ENCODE measurements at regions not wholly inside any gene's neighbourhood (a gene's known extent, or its start where the extent isn't known, plus 50 kb on each side); places are given as distances from the start of the nearest gene placed in this dataset.
"Not testable (repeated sequence)": the region's sequence is repeated elsewhere in the genome, so short reads cannot be mapped to it uniquely, and the experiment has no call there.

DNA sequence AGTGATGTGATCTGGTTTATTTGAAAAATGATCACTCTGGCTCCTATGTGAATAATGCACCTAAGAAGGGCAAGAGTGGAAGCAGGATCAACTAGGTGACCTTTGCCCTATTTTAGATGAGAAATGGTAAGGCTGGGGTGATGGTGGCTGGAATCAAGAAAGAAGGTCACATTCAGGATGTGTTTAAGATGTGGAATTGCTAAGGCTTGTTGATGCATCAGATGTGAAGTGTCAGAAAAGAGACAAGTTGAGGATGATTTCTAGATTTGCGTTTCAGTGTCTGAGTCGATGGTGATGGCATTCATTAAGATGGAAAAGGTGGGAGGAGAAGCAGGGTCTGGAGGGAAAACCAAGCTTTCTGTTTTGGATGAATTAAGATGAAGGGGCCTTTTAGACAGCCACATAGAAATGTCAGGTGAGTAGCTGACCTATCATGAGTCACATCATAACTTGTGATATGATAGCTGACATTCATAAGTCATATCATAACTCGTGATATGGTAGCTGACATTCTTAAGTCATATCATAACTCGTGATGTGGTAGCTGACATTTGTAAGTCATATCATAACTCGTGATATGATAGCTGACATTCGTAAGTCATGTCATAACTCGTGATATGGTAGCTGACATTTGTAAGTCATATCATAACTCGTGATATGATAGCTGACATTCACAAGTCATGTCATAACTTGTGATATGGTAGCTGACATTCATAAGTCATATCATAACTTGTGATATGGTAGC, 101.2 kb upstream of the SEC11C start:
- DNase-seq (ENCODE audit: low read depth in 2 of 2) = no peak

DNA sequence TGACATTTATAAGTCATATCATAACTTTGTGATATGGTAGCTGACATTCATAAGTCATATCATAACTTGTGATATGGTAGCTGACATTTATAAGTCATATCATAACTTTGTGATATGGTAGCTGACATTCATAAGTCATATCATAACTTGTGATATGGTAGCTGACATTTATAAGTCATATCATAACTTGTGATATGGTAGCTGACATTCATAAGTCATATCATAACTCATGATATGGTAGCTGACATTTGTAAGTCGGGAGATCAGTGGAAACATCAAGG, 100.7 kb upstream of the SEC11C start:
- DNase-seq (ENCODE audit: low read depth in 2 of 2) = not testable (repeated sequence)

DNA sequence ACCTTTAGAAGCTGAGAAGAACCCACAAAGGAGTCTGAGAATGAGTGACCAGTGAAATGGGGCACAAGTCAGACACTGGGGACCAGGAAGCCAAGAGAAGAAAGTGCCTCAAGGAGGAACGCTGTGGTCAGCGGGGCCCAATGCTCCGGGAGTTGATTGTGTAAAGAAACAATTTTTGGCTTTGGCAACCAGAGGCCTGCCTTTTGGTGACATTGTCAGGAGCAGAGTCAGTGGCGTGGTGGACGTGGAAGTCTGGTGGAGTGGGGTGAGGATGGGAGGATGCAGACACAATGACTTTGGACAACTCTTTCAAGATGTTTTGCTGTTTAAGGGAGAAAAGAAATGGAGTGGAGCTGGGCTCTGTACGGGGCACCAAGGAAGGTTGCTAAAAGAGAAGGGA, 100.2 kb upstream of the SEC11C start:
- no peak for DNase-seq (ENCODE audit: low read depth in 2 of 2)

DNA sequence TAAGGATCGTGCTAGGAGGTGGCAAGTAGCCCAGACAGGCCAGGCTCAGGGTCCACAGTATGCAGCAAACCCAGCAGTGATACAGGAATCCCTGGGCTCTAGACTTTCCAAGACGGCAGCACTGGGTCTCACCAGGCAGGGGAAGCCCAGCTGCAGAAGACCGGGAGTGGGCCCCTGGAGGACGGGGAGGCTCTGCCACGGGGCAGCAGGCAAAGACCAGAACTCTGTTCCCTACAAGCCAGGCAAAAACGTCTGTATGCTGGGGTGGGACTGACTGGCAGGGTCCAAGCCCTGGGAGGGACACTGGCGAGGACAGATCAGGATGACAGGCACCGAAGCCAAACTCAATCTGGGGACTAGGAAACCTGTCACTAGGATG, 98.9 kb upstream of the SEC11C start:
- no peak for DNase-seq (ENCODE audit: low read depth in 2 of 2)

DNA sequence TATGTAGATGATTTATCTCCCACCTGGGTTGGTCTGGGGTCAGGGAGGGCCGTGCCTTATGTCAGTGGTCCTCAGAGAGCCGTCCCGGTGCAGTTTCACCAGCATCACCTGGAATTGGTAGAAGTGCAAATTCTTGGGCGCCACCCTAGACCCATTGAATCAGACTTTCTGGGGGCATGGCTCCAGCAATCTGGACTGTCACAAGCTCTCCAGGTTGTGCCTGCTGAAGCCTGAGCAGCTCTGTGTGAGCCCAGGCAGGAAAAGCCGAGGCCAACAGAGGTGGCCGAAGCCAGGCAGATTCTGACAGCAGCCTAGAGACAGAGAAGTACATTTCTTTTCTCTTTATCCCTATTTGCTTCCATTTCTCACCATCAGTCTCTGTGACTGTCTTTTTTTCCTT, 98.4 kb upstream of the SEC11C start:
- DNase-seq (ENCODE audit: low read depth in 2 of 2) = no peak

DNA sequence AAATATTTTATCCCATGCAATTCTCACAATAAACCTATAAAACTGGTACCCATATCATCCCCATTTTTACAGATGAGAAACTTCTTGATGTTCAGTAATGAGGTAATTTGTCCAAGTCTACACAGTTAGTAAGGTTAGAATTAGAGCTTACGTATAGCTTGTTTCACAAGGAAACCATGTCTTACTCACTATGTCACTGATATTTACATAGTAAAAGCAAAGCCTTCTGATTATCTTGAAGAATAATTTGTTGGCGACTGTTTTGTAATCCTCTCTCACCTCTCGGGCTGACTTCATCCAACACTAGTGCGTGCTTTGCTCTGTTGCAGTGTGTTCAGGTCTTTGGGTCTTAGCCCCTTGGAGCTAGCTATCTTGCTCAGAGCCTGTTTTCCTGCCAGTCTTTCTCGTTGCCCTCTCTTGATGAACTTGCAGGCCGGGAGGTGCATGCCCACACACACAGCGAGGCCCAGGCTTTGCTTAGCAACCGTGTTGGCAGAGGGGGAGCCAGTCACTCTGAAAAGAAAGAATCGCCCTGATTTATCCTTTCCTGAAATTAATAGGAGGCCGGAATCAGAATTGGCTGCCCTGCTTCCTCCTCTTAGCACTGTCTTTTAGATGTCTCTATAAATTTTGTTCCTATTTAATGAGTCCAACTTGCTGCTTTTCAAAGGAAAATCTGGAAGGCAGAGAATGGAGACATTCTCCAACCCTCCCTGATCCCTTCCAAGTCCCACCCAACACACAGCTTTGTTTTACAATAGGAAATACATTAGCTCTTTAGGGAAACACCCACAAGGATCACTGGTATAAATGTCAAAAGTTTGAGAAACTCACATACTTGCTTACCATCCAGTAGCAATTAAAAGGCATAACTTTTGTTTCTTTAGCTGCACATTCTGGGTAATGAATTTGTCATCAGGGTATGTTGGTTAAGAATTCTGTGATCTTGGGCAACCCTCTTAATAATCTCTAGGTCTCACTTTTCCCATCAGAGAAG, 97.6 kb upstream of the SEC11C start:
- no peak for DNase-seq (ENCODE audit: low read depth in 2 of 2)

DNA sequence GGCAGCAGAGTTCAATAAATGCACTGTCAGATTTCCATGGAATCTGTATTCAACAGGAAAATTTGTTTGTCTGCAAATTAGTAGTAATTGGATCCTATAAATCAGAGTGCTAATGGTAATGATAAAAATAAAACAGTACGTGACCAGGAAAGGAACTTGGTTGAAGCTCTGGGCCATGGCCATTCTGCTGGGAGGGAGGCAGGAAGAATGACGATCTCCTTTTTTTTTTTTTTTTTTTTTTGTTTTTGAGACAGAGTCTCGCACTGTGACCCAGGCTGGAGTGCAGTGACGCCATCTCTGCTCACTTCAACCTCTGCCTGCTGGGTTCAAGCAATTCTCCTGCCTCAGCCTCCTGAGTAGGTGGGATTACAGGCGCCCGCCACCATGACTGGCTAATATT, 94.8 kb upstream of the SEC11C start:
- DNase-seq (ENCODE audit: low read depth in 2 of 2) = no peak

DNA sequence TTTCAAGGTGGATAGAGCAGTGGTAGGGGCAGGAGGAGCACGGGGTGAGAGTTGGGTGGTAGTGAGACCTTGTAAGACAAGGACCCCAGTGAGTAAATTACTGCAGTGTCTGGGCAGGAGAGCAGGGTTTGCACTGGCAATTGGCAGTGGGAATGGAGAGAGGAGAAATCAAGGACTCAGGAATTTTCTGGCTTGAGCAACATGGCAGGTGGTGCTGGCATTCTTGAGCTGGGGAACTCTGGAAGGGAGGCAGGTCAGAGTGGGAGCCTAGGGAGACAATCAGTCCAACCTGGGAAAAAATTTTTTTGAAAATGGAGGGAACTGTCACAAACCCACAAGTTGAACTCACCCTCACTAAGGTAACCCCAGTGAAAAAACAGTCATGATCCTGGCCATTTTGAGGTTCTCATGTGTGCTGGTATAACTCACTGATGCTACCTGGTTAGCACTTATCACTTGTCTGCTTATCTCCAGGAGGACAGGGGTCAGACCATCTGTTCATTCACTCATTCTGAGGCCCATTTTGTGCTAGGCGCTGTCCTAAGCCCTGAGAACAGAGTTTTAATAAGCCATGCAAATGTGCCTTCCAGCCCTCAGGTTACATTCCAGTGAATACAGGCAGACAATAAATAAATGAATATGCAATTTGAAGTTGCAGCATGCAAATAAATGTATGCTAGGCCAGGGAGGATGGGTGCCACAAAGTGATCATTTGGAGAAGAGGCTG, 92.2 kb upstream of the SEC11C start:
- DNase-seq (ENCODE audit: low read depth in 2 of 2) = no peak

DNA sequence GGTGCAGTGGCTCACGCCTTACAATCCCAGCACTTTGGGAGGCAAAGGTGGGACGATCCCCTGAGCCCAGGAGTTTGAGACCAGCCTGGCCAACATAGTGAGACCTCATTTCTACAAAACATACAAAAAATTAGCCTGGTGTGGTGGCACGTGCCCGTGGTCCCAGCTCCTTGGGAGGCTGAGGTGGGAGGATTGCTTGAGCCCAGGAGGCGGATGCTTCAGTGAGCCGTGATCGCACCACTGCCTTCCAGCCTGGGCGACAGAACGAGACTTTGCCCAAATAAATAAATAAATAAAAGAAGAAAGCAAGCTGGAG, 91.7 kb upstream of the SEC11C start:
- no peak for DNase-seq (ENCODE audit: low read depth in 2 of 2)

DNA sequence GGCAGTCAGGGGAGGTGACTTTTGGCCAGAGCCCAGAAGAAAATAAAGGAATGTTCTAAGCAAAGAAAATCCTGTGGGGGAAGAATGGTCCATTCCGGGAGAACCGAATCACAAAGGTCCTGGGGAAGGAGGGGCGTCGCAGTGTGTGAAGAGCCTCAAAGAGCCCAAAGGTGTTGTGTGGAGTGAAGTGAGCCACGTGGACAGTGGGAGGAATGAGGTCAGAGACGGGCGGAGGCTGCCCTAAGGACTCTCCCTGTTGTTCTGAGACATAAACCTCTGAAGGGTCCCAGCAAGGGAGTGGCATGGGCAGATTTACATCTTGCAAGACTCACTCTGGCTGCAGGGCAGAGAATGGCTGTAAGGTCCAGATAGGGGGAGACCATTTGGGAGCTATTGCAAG, 91.3 kb upstream of the SEC11C start:
- no peak for DNase-seq (ENCODE audit: low read depth in 2 of 2)

DNA sequence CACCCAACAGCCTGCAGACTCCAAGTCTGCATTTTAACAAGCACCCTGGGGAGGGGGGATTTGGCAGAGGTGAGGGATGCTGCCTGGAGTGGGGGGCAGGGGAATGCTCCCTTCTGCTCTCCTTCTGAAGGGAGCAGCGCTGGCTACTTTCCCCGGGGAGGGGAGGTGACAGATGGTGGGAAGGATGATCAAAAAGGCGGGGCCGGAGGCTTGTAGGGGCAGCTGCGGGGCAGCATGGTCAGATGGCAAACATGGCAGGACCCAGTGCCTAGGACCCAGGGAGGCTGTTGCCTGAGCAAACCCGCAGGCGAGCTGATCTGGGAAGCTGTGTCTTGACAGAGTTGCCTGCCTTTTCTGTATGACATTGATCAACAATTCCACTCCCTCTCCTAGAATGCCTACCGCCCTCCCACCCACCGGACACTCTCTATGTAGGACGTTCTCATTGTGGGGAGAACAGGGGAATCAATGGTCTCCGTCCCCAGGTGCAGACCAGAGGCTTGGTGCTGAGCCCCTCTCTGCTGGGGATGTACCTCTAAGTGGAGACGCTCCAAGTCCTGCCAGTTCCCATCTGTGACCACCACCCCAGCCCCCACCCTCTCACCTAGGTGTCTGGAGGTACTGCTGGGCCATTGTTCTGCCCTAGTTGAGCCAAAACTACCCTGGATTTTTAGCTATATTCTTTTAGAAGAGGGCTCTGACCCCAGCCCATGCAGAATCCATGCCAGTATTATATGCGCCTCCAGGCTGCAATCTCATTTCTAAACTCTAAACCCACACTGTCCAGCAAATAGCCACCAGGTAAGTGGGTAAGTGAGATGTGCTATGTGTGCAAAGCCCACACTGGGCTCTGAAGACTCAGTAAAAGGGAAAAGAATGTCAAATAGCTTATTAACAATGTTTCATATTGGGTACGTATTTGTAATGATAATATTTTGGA, 89.7 kb upstream of the SEC11C start:
- DNase-seq (ENCODE audit: low read depth in 2 of 2) = no peak

DNA sequence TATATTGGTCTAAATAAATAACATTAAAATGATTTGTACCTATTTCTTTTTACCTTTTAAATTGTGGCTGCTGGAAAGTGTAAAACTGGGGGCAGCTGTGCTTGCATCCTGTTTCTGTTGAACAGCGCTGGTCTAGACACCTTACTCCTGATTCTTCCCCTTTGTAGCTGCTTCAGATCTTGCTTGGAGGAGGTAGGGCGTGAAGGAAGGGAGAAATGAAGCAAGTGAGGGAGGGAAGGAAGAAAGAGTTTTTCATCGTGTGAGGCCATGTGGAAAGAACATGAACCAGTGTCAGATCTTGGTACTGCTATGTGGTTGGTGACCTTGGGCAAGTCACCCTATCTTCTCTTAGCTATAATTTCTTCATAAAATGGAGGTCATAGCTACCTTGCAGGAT, 89.0 kb upstream of the SEC11C start:
- no peak for DNase-seq (ENCODE audit: low read depth in 2 of 2)

DNA sequence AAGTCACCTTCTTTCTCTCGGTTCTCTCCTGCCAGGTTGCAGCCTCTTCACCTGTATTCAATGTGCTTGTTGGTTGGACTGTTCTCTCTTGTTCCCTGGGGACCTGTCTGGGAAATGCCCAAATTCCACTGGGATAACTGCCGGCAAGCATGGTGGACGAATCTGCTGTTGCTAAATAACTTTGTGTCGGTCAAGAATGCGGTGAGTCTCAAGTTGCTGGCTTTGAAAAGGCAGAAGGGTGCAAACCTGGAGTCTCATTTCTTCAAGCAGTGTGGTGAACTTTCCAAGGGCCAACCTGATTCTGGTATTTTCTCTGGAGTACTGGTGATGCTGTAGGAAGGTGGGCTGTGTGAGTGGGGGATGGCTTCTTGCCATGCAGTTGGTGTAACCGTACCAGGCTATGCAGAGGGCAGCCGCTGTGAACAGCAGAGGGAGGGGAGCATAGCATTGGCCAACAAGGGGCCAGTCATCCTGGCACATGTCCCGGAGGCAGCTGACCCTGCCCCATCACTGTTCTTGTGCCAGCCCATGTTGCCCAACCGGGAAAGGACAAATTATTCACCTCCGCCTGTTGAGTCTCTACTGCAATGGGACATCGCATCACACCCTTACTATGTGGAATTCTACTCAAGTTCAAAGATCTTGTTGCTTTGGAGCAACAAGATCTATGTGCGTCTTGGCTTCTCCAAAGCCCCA, 88.1 kb upstream of the SEC11C start:
- no peak for DNase-seq (ENCODE audit: low read depth in 2 of 2)

DNA sequence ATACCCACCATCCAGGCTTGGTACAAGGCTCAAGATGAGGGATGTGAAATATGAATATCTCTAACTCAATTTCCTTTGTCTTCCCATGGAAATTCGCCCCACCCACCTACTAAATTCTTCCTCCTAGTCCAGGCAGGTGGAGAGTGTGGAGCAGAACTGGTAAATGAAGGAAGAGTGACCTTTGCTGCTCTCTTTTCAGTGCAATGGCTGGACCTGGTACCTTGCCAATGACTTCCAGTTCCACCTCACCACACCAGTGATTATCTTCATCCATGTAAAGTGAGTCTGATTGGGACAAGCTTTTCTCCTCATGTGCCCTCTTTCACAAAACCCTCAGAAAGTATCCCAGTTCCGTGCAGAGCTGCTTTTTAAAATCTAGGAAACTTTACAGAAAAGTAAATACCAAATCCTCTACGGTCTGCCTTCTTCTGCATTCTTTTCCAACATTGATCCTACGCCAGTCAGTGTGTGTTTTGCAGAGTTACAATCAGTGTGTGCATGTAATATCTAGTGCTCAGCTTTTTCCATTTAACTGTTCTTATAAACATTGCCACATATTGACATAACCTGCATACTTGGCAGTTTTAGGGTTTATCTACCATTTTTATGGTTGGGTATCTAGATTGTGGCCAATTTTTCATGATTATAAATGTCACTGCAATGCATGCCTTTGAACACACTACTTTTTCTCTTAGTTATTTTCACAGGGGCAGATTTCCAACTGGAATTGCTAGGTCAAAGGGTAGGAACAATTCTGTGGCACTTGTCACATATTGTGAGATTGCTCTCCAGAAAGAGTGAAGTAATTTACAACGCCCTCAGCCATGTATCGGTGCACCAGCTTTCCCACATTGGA, 86.5 kb upstream of the SEC11C start:
- no peak for DNase-seq (ENCODE audit: low read depth in 2 of 2)

DNA sequence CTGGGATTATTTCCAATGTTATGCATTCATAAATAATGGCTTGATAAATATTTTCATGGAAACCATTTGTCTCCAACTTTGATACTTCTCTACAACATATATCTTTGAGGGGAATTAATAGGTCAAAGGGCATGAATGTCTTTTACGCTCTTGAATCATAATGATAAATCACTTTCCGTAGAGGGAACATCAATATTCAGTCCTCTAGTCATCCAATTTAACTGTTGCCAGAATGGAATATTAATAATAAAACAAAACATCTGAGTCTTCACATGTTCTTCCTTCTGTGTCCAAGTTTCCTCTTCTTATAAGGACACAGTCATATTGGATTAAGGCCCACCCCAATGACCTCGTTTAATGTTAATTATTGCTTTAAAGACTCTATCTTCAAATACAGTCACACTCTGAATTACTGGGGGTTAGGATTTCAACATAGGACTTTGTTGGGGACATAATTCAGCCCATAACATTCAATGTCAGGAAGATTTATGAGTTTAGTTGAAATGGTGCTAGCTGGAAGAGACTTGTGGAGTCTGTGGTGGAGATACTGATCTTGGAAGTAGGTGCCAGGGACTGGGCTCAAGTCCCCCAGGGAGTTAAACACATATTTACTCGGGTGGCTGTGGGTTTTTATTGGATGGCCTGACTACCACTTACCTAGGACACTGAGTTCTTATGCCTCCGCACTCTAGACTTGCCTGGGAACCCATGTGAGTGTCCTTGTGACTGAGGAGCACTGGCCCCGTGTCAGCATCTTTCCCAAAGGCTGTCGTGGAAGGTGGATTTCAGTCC, 85.0 kb upstream of the SEC11C start:
- no peak for DNase-seq (ENCODE audit: low read depth in 2 of 2)

DNA sequence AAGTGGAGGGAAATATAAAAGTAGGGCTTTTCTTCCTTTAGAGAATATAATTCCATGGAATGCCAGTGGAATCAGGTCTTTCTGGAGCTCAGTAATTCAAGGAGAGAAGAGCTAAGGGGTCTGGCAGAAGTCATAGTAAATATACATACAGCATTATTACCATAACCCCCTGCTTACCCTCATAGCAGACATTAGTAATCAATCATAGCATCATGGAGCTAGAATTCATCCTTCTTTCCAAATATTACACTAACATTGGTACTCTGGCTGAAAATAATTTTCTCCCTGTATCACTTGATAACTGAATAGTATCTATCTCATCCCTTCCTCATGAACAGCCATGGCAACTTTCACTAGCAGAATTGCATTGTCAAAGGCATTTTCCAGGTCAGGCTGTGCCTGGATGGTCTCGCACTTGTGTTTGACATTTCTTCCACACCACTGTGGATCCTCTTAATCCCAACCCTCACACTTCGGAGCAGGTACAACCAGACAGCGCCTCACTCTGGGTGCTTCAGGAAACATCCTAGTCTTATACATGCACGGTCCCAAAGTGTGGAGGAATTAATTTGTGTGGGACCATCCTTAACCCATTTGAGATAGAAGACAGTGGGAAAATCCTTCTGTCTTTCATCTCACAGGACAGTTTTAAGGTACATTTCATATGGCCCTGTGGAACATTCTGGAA, 84.2 kb upstream of the SEC11C start:
- no peak for DNase-seq (ENCODE audit: low read depth in 2 of 2)

DNA sequence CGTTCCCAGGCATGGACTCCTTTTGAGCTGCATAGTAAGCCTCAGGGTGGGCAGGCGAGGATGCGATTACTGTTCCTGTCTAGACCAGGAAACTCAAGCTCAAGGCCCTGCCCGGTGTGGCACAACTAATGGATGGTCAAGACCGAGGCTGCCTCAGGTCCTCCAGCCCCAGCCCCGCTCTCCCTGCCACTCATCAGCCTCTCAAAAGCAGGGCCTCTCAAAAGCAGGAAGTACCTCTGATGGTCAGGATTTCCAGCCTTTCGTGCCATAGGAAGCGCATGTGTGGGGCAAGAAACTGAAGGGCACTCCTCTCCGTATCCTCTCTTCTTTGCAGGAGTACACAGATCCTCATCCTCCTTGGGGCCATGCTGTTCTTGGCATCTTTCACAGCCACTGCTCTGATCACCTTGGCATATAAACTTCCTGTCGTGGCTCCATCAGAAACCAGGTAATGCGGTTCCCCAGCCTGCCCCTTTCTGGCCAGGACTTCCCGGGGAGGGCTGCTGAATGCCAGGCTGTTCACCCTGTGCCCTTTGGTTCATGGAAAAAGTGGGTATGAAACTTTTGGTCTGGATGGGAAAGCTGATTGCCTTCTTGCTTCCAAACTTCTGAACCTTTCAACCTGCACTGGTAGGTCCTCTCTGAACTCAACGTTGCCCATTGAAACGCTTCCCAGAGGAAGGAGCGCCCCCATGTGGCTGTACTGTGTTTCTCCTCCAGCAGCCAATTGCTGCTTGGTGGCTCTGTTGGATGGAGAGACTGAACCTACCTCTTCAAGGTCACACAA, 82.8 kb upstream of the SEC11C start:
- peak in 1 of 2 donors; percentile 4 for DNase-seq (ENCODE audit: low read depth in 2 of 2)

DNA sequence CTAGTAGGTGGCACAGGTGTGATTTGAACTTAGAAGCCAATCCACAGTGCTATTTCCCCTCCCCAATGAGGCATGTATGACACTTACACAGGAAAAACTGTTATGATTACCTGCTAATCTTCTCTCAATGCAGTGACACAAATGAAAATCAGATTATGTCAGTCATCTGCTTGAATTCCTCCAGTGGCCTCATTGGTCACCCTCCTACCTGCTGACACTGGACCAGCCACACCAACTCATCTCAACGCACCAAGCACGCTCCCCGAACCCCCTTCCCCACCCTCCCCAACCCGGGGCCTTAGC, 82.2 kb upstream of the SEC11C start:
- no peak for DNase-seq (ENCODE audit: low read depth in 2 of 2)

All from activated CD8-positive, alpha-beta memory T cell treated with anti-CD3 and anti-CD28 coated beads for 4 hours (primary cell).